Thymus (tissue), 11 donors: ENCODE measurements at regions not wholly inside any gene's neighbourhood (a gene's known extent, or its start where the extent isn't known, plus 50 kb on each side); places are given as distances from the start of the nearest gene placed in this dataset.
"Not testable (repeated sequence)": the region's sequence is repeated elsewhere in the genome, so short reads cannot be mapped to it uniquely, and the experiment has no call there.

Source experiments
- DNase-seq, 9 donors: peaks; one replicate each; pipeline ENCODE4 v3.0.0-alpha.2; 2013; ENCODE audit warnings: low spot score in 9 of 9, low read depth in 6 of 9, missing footprints in 1 of 9
- H3K27ac ChIP-seq, 2 donors: one replicate each; pipeline ENCODE4 v1.5.1; 2013; ENCODE audit warnings: control low read depth in 1 of 2, low read depth in 1 of 2, low read length in 1 of 2, mild to moderate bottlenecking in 1 of 2, moderate library complexity in 1 of 2
- H3K27me3 ChIP-seq, 2 donors: one replicate each; pipeline ENCODE4 v1.5.1; 2013; ENCODE audit warnings: low read length in 1 of 2; ENCODE audit not compliant: control insufficient read depth in 2 of 2, insufficient read depth in 1 of 2
- H3K36me3 ChIP-seq, 2 donors: one replicate each; pipeline ENCODE4 v1.5.1; 2013; ENCODE audit warnings: low read length in 1 of 2, mild to moderate bottlenecking in 1 of 2, moderate library complexity in 1 of 2; ENCODE audit not compliant: control insufficient read depth in 2 of 2, insufficient read depth in 2 of 2
- H3K4me1 ChIP-seq, 2 donors: one replicate each; pipeline ENCODE4 v1.5.1; 2013; ENCODE audit warnings: low read length in 2 of 2; ENCODE audit not compliant: control insufficient read depth in 2 of 2, insufficient read depth in 2 of 2
- H3K4me3 ChIP-seq, 2 donors: one replicate each; pipeline ENCODE4 v1.5.1; 2013; ENCODE audit warnings: low read length in 2 of 2, control low read depth in 1 of 2, mild to moderate bottlenecking in 1 of 2
- H3K9me3 ChIP-seq, 2 donors: one replicate each; pipeline ENCODE4 v1.5.1; 2013; ENCODE audit warnings: low read length in 1 of 2, mild to moderate bottlenecking in 1 of 2; ENCODE audit not compliant: control insufficient read depth in 2 of 2, insufficient read depth in 1 of 2
- WGBS: extraction: QIAGEN DNeasy Blood & Tissue Kit; methylation state at CpG from one replicate; pipeline ENCODE4 v1.1.7; 2013; 5-methylcytosine and 5-hydroxymethylcytosine counted together
- donor health status: healthy.

DNA sequence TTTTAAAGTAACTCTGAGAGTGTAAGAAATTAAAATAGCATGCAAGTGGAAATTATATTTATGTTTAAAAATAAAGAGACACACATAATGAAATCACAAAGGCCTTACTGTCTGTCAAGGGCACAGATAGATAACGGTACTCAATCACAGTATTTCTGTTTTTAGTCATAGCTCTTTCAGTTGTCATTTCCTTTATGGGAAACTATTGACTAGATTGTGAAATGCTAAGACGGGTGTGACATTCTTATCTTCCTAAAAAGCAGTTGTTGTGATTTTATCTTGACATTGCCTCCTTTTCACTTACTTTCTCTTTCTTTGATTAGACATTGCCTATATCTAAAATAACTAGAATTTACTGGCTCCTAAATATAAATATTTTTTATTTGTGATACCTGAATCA is 100.1 kb upstream of the PLSCR5 start:
- Histone ChIP-seq H3K9me3 (no peaks in the 10 kb centered on the region), H3K36me3 (no peaks in the 10 kb centered on the region), H3K27me3 (no peaks in the 10 kb centered on the region), H3K27ac (no peak overlapping the region), H3K4me1 (no peaks in the 10 kb centered on the region), H3K4me3 (no peak overlapping the region)
- 45% methylated on average over 2 of the region's 2 CpGs for WGBS
- no peak for DNase-seq

DNA sequence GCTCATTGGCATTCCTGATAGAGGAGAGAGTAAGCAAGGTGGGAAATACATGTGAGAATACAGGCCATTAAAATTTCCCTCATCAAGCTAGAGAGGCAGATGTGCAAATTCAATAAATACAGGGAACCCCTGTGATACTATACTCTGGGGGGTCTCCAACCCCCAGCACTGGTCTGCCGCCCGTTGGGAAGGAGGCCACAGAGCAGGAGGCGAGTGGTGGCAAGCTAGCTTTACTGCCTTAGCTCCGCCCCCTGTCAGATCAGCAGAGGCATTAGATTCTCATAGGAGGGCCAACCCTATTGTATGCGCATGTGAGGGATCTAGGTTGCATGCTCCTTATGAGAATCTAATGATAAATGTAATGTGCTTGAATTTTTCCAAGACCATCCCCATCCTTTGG is 97.1 kb upstream of the PLSCR5 start:
- no peak for DNase-seq
- no peaks in the 10 kb centered on the region for H3K36me3 ChIP-seq

DNA sequence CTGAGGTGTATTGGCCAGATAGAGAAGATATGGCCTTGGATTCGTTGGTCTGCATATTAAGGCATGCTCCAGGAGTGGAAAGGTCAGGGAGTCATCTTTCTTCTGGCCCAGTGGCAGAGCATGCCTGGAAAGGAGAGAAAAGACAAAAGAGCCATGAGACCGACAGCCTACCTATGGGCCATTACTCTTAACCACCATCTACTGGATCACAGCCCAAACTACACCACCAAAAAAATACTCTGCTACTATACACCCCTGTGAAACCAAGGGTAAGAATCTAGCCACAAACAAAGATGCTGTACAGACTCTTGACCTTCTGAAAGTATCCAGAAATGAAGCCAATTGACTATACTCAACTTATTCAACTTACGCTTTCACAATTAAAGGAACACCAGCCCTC is 96.1 kb upstream of the PLSCR5 start:
- H3K27ac ChIP-seq: no peak overlapping the region
- H3K4me3 ChIP-seq: no peak overlapping the region
- 82% methylated on average over 3 of the region's 3 CpGs for WGBS
- DNase-seq: no peak
- H3K27me3 ChIP-seq: no peaks in the 10 kb centered on the region
- H3K9me3 ChIP-seq: no peaks in the 10 kb centered on the region
- H3K4me1 ChIP-seq: no peaks in the 10 kb centered on the region
- H3K36me3 ChIP-seq: no peaks in the 10 kb centered on the region

More for the DNA sequence above, 97.1 kb upstream of the PLSCR5 start:
- 93% methylated on average over 5 of the region's 5 CpGs for WGBS
- H3K9me3 ChIP-seq: no peaks in the 10 kb centered on the region
- no peak overlapping the region for H3K27ac ChIP-seq
- no peaks in the 10 kb centered on the region for H3K4me1 ChIP-seq
- H3K4me3 ChIP-seq: no peak overlapping the region
- H3K27me3 ChIP-seq: no peaks in the 10 kb centered on the region

DNA sequence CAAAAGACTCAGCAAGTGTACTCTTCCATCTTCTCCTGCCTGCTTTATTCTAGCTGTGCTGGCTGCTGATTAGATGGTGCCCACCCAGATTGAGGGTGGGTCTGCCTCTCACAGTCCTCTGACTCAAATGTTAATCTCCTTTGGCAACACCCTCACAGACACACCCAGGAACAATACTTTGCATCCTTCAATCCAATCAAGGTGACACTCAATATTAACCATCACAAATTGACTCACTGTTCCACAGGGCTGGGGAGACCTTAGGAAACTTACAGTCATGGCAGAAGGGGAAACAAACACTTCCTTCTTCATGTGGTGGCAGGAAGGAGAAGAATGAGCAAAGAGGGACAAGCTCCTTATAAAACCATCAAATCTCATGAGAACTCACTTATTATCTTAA is 94.9 kb upstream of the PLSCR5 start:
- H3K27ac ChIP-seq, DNase-seq, H3K9me3 ChIP-seq, H3K4me1 ChIP-seq, H3K36me3 ChIP-seq, H3K27me3 ChIP-seq, H3K4me3 ChIP-seq: not testable (repeated sequence)

DNA sequence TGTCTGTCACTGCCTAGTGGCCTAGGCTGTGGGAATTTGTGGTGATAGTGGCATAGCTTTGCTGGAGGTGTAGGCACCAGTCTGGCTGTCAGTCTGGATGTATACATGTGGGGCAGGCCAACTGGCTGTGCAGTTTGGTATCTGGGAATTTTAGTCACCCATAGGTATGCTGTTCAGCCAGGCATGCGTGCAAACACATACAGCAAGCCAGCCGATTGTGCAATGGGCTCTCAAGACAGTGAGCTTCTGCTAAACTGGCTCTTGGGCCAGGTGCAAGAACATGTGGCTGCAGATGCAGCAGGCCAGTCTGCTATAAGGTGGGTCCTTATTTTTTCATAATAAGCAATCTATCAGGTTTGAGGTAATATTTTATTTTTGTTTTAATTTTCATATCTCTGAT is 87.1 kb upstream of the PLSCR5 start:
- Histone ChIP-seq H3K9me3 (no peaks in the 10 kb centered on the region), H3K27me3 (no peaks in the 10 kb centered on the region), H3K27ac (no peak overlapping the region), H3K4me1 (no peaks in the 10 kb centered on the region), H3K4me3 (no peak overlapping the region), H3K36me3 (no peaks in the 10 kb centered on the region)
- DNase-seq: no peak
- 97% methylated on average over 2 of the region's 2 CpGs for WGBS

DNA sequence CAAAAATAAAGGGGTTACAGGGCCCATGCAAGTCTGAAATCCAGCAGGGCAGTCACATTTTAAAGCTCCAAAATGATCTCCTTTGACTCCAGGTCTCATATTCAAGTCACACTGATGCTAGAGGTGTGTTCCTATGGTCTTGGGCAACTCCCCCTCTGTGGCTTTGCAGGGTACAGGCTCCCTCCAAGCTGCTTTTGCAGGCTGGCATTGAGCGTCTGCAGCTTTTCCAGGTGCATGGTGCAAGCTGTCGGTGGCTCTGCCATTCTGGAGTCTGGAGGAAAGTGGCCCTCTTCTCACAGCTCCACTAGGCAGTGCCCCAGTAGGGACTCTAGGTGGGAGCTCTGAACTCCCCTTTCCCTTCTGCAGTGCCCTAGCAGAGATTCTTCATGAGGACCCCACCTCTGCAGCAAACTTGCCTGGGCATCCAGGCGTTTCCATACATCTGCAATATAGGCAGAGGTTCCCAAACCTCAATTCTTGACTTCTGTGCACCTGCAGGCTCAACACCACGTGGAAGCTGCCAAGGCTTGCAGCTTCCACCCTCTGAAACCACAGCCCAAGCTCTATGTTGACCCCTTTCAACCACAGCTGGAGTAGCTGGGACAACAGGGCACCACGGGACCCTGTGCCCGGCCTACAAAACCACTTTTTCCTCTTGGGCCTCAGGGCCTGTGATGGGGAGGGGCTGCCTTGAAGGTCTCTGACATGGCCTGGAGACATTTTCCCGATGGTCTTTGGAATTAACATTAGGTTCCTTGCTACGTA is 80.1 kb upstream of the PLSCR5 start:
- no peaks in the 10 kb centered on the region for H3K9me3 ChIP-seq
- H3K4me3 ChIP-seq: no peak overlapping the region
- WGBS: 74% methylated on average over 8 of the region's 8 CpGs
- H3K27me3 ChIP-seq: no peaks in the 10 kb centered on the region
- no peaks in the 10 kb centered on the region for H3K36me3 ChIP-seq
- DNase-seq: no peak
- H3K27ac ChIP-seq: no peak overlapping the region
- H3K4me1 ChIP-seq: no peaks in the 10 kb centered on the region

DNA sequence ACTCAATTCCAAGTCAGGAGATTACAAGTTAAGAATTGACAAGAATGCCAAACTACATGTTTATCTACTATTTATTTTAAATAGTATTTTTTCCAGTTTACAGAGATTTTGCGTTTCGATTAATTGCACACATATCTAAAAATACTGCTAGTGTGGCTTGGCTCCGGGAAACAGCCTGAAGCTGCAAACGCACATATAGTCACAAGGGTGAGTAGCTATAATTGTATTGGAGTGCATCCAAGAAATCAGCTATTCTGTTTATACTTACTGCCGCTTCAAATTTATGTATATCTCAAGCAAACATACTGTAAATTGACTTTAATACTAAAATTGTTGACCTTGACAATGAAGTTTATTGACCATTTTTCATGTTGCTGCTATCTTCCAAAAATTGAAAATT is 77.0 kb upstream of the PLSCR5 start:
- no peak overlapping the region for H3K27ac ChIP-seq
- 95% methylated on average over 5 of the region's 5 CpGs for WGBS
- no peaks in the 10 kb centered on the region for H3K4me1 ChIP-seq
- no peak overlapping the region for H3K4me3 ChIP-seq
- DNase-seq: no peak
- H3K27me3 ChIP-seq: no peaks in the 10 kb centered on the region
- H3K36me3 ChIP-seq: no peaks in the 10 kb centered on the region
- no peaks in the 10 kb centered on the region for H3K9me3 ChIP-seq

DNA sequence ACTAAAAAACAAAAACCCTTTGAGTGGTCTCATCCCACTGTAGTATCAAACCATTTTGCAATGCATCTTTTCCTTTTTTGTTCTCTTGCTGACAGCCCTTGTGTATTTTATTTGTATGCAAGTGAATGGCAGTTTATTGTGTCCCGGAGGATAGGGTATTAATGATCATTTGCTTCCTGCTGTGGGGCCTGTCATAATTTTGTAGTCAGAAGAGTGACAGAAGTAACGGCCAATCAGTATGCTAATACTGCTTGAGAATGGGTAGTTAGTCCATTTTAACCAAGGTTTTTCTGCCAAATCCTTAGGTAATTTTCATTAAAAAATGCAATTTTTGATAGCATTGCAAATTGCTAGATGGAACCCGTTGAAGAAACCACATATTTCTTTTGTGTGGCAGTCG is 75.5 kb upstream of the PLSCR5 start:
- no peak for DNase-seq
- no peaks in the 10 kb centered on the region for H3K36me3 ChIP-seq
- no peaks in the 10 kb centered on the region for H3K4me1 ChIP-seq
- no peak overlapping the region for H3K27ac ChIP-seq
- no peaks in the 10 kb centered on the region for H3K9me3 ChIP-seq
- 72% methylated on average over 4 of the region's 4 CpGs for WGBS
- no peak overlapping the region for H3K4me3 ChIP-seq
- H3K27me3 ChIP-seq: no peaks in the 10 kb centered on the region

DNA sequence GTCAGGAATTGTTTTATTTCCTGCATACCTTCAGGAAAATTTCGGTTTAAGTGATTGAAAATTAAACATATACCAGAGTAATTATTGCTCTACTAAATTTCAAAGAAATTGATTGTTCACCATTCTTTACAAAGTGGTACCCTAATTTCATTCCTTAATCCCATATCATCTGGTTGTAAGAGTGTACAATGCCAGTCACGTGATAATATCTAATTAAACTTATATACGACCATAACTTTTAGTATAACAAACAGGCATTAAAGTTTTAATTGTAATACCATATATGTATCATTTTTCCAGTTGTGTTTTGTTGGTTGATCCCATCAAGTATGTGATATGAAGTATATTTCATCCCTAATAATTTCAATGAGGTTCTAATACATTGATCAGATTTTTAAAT is 74.8 kb upstream of the PLSCR5 start:
- WGBS: 79% methylated on average over 3 of the region's 3 CpGs
- DNase-seq: no peak
- Histone ChIP-seq H3K9me3 (no peaks in the 10 kb centered on the region), H3K4me3 (no peak overlapping the region), H3K27me3 (no peaks in the 10 kb centered on the region), H3K27ac (no peak overlapping the region), H3K36me3 (no peaks in the 10 kb centered on the region), H3K4me1 (no peaks in the 10 kb centered on the region)

DNA sequence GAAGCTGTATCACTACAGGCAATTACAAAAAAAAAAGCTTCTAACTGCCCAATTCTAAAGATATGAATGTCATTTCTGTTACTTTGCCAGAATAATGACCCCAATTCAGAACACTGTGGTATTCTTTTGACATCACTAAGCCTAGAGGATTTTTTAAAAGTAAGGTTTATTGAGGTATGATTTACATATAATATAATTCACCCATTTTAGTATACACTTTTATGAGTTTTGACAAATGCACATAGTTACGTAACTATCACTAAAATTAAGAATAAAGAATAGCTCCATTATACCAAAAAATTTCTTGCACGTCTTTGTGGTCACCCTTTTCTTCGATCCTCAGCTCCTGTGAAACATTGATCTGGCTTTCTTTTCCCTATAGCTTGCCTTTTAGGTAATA is 74.0 kb upstream of the PLSCR5 start:
- Histone ChIP-seq H3K9me3 (no peaks in the 10 kb centered on the region), H3K4me1 (no peaks in the 10 kb centered on the region), H3K27me3 (no peaks in the 10 kb centered on the region), H3K36me3 (no peaks in the 10 kb centered on the region), H3K4me3 (no peak overlapping the region), H3K27ac (no peak overlapping the region)
- no peak for DNase-seq
- WGBS: 91% methylated on average over 3 of the region's 3 CpGs
